Upper lobe of right lung (tissue), 1 donor: ENCODE measurements at regions not wholly inside any gene's neighbourhood (a gene's known extent, or its start where the extent isn't known, plus 50 kb on each side); places are given as distances from the start of the nearest gene placed in this dataset.

Experiments
- ATAC-seq: fragments of 200-7000 bp; cut with Tn5 transposase; one replicate; pipeline ENCODE4 v1.9.1; 2020; ENCODE audit warnings: mild to moderate bottlenecking, moderate library complexity
- DNase-seq: peaks from one replicate; pipeline ENCODE4 v3.0.0-alpha.2; 2020
- H3K27ac ChIP-seq: fragments of 200-600 bp; one replicate; pipeline ENCODE4 v1.8.0; 2022
- H3K27me3 ChIP-seq: fragments of 200-600 bp; one replicate; pipeline ENCODE4 v1.8.0; 2022; ENCODE audit warnings: mild to moderate bottlenecking
- H3K36me3 ChIP-seq: fragments of 200-600 bp; one replicate; pipeline ENCODE4 v1.8.0; 2022
- H3K4me1 ChIP-seq: fragments of 200-600 bp; one replicate; pipeline ENCODE4 v1.8.0; 2022
- H3K4me3 ChIP-seq: fragments of 200-600 bp; one replicate; pipeline ENCODE4 v1.8.0; 2022; ENCODE audit warnings: mild to moderate bottlenecking
- H3K9me3 ChIP-seq: fragments of 200-600 bp; one replicate; pipeline ENCODE4 v1.8.0; 2022
- CTCF ChIP-seq: fragments of 200-600 bp; IDR thresholded peaks from one replicate; pipeline ENCODE4 v1.8.0; 2022; ENCODE audit warnings: antibody characterized with exemption
- intact Hi-C: fragments of 100-400 bp; cut with DNase I; formaldehyde crosslinking; loops from one replicate; pipeline ENCODE4 v1.11.0; 2022
- donor health status: DM: no; HTN: yes; CAD: no; lungs with severe emphysema.

GRCh38 chr1:87665151-87665550 is 336.5 kb downstream of the LMO4 start:
- intact Hi-C loops, result no loop called here
- no peaks in the 10 kb centered on the region for H3K27me3 ChIP-seq
- no peaks in the 10 kb centered on the region for H3K9me3 ChIP-seq
- H3K4me1 ChIP-seq, result no peaks in the 10 kb centered on the region
- DNase-seq (no peak), ATAC-seq (no peak)
- H3K4me3 ChIP-seq, result no peak overlapping the region
- TF ChIP-seq CTCF, result no peak
- no peaks in the 10 kb centered on the region for H3K36me3 ChIP-seq
- no peak overlapping the region for H3K27ac ChIP-seq

DNA sequence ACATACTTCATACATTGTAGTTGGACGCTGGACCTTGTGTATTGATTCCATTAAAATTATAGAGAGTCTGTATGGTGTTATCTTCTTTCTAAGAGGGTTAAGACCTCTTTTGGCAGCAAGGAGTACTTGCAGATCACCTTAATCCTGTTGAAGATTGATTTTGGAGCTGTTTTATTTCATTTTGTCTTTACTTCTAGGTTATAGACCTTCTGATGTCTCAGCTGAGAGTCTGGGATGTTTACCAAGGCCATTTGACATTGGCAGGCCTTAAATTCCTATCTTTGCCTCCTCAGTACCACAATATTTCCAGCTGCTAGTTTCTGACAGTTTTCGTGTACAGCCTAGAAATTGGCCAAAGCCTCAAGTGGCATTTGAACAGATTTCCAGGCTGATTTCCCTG is 338.0 kb downstream of the LMO4 start:
- no peaks in the 10 kb centered on the region for H3K27me3 ChIP-seq
- H3K4me1 ChIP-seq, result no peaks in the 10 kb centered on the region
- intact Hi-C loops, result no loop called here
- DNase-seq (no peak), ATAC-seq (no peak)
- no peak overlapping the region for H3K4me3 ChIP-seq
- H3K9me3 ChIP-seq, result no peaks in the 10 kb centered on the region
- H3K36me3 ChIP-seq, result no peaks in the 10 kb centered on the region
- no peak overlapping the region for H3K27ac ChIP-seq
- no peak for TF ChIP-seq CTCF

- no peaks in the 10 kb centered on the region for H3K27me3 ChIP-seq
- H3K36me3 ChIP-seq, result no peaks in the 10 kb centered on the region
- no peak for TF ChIP-seq CTCF
- DNase-seq (no peak), ATAC-seq (no peak)
- no peak overlapping the region for H3K27ac ChIP-seq
- no peaks in the 10 kb centered on the region for H3K9me3 ChIP-seq
- no peaks in the 10 kb centered on the region for H3K4me1 ChIP-seq
- intact Hi-C loops, result no loop called here
- H3K4me3 ChIP-seq, result no peak overlapping the region
These were observed 341.0 kb downstream of the LMO4 start for GRCh38 chr1:87669674-87670073.

DNA sequence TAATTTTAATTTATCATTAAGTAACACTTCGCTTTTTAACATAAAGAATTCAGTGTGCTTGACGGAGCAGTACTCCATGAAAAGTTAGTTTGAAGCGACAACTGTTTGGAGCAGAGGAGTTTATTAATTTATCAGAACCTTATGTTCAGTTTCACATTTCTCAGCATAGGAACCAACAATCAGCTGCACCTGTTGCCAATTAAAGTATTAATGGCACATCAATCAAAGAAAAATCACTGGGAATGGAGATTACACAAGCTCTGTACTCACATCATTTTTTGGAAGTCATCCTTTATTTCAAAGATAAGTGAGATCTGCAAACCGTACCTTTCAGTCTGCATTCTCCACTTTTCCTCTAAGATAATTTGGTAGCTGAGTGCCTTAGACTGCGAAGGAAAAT is 344.6 kb downstream of the LMO4 start:
- H3K27me3 ChIP-seq, result no peaks in the 10 kb centered on the region
- H3K4me3 ChIP-seq, result no peak overlapping the region
- H3K4me1 ChIP-seq, result no peaks in the 10 kb centered on the region
- no peaks in the 10 kb centered on the region for H3K9me3 ChIP-seq
- intact Hi-C loops, result no loop called here
- no peak for TF ChIP-seq CTCF
- no peak overlapping the region for H3K27ac ChIP-seq
- ATAC-seq (no peak), DNase-seq (no peak)
- no peaks in the 10 kb centered on the region for H3K36me3 ChIP-seq

GRCh38 chr1:87673748-87674147 is 345.1 kb downstream of the LMO4 start:
- no peak for DNase-seq
- ATAC-seq, result no peak
- Histone ChIP-seq H3K9me3 (no peaks in the 10 kb centered on the region), H3K27me3 (no peaks in the 10 kb centered on the region), H3K4me1 (no peaks in the 10 kb centered on the region), H3K4me3 (no peak overlapping the region), H3K27ac (no peak overlapping the region), H3K36me3 (no peaks in the 10 kb centered on the region)
- TF ChIP-seq CTCF, result no peak
- intact Hi-C loops, result no loop called here

DNA sequence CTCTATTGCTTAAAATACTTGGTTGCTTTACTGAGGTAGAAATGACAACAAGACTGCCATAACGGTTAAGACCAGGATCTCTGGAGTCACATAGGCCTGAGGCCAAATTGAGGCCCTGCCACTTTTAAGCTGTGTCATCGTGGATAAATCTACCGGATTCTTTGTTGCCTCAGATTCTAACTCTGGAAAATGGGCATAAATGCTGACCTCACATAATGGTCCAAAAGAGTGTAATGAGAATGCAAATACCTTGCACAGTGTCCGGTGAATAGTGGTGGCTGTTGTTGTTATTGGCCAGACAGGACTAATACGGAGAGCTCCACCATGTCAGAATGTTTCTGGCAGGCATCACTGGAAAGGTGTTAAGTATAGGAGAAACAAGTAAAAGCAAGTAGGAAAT is 346.1 kb downstream of the LMO4 start:
- Histone ChIP-seq H3K36me3 (no peaks in the 10 kb centered on the region), H3K27me3 (no peaks in the 10 kb centered on the region), H3K9me3 (no peaks in the 10 kb centered on the region), H3K27ac (no peak overlapping the region), H3K4me1 (no peaks in the 10 kb centered on the region), H3K4me3 (no peak overlapping the region)
- DNase-seq (no peak), ATAC-seq (no peak)
- intact Hi-C loops, result no loop called here
- TF ChIP-seq CTCF, result no peak
